Psoas muscle (tissue), 7 donors: ENCODE measurements at regions not wholly inside any gene's neighbourhood (a gene's known extent, or its start where the extent isn't known, plus 50 kb on each side); places are given as distances from the start of the nearest gene placed in this dataset.

Experiments
- ATAC-seq, 4 donors: fragments of 200-7000 bp; cut with Tn5 transposase; one replicate each; pipeline ENCODE4 v1.9.1; 2020; ENCODE audit warnings: moderate library complexity in 3 of 4, mild to moderate bottlenecking in 2 of 4
- DNase-seq, 2 donors: peaks; one replicate each; pipeline ENCODE4 v3.0.0-alpha.2; 2020
- H3K27ac ChIP-seq: fragments of 200-600 bp; one replicate; pipeline ENCODE4 v1.8.0; 2022
- H3K27me3 ChIP-seq, 3 donors: fragments of 200-600 bp in 1 of 3; one replicate each; pipeline versions ENCODE4 v1.6.1 to v1.8.0; 2013 to 2022; ENCODE audit warnings: low read length in 2 of 3, mild to moderate bottlenecking in 2 of 3, moderate library complexity in 1 of 3; ENCODE audit not compliant: insufficient read depth in 3 of 3
- H3K36me3 ChIP-seq, 2 donors: fragments of 200-600 bp in 1 of 2; one replicate each; pipeline versions ENCODE4 v1.6.1 to v1.8.0; 2013 to 2022; ENCODE audit warnings: low read depth in 1 of 2, mild to moderate bottlenecking in 1 of 2, moderate library complexity in 1 of 2; ENCODE audit not compliant: insufficient read depth in 1 of 2
- H3K4me1 ChIP-seq: fragments of 200-600 bp; one replicate; pipeline ENCODE4 v1.8.0; 2022
- H3K4me3 ChIP-seq: fragments of 200-600 bp; one replicate; pipeline ENCODE4 v1.8.0; 2022; ENCODE audit warnings: mild to moderate bottlenecking
- H3K9me3 ChIP-seq: fragments of 200-600 bp; one replicate; pipeline ENCODE4 v1.8.0; 2022
- CTCF ChIP-seq: fragments of 200-600 bp; IDR thresholded peaks from one replicate; pipeline ENCODE4 v1.8.0; 2022; ENCODE audit warnings: antibody characterized with exemption
- WGBS, 3 donors: extraction: QIAGEN DNeasy Blood & Tissue Kit; methylation state at CpG; one replicate each; pipeline versions ENCODE4 v1.1.6 to v1.1.7; 2013; 5-methylcytosine and 5-hydroxymethylcytosine counted together
- intact Hi-C, 2 donors: fragments of 100-400 bp; cut with DNase I; formaldehyde crosslinking; loops; one replicate each; pipeline versions ENCODE4 v1.11.0 to v1.14.2; 2022
- donor health status: healthy with polysubstance abuse.
- donor health status: DM: no; HTN: no; CAD: no; lungs with moderate emphysema.
- donor health status: Bipolar disorder and iron deficiency.
- donor health status: healthy.
- donor health status: DM: yes; HTN: yes; CAD: no.
- donor health status: DM: no; HTN: no; CAD: no.
- donor health status: DM: yes; HTN: yes; CAD: no.

GRCh38 chr13:50671497-50671850, 172.0 kb downstream of the DLEU7 start:
- intact Hi-C loops: no loop called here
- TF ChIP-seq CTCF: no peak
- H3K4me3 ChIP-seq: no peak overlapping the region
- no peaks in the 10 kb centered on the region for H3K9me3 ChIP-seq
- H3K27ac ChIP-seq: no peak overlapping the region
- peaks cover 5% of the 10 kb centered on the region for H3K4me1 ChIP-seq
- WGBS, 3 donors: 67 to 74% (median 73%) methylated on average over 3 of the region's 3 CpGs
- H3K36me3 ChIP-seq: no peaks in the 10 kb centered on the region
- H3K27me3 ChIP-seq: no peaks in the 10 kb centered on the region
- DNase-seq: no peak
- ATAC-seq: no peak

GRCh38 chr13:50672025-50672424, 171.5 kb downstream of the DLEU7 start:
- DNase-seq (no peak), ATAC-seq (no peak)
- intact Hi-C loops: no loop called here
- H3K9me3 ChIP-seq: no peaks in the 10 kb centered on the region
- H3K4me1 ChIP-seq: peaks cover 5% of the 10 kb centered on the region
- no peaks in the 10 kb centered on the region for H3K27me3 ChIP-seq
- no peak overlapping the region for H3K4me3 ChIP-seq
- H3K27ac ChIP-seq: no peak overlapping the region
- no peaks in the 10 kb centered on the region for H3K36me3 ChIP-seq
- no peak for TF ChIP-seq CTCF

DNA sequence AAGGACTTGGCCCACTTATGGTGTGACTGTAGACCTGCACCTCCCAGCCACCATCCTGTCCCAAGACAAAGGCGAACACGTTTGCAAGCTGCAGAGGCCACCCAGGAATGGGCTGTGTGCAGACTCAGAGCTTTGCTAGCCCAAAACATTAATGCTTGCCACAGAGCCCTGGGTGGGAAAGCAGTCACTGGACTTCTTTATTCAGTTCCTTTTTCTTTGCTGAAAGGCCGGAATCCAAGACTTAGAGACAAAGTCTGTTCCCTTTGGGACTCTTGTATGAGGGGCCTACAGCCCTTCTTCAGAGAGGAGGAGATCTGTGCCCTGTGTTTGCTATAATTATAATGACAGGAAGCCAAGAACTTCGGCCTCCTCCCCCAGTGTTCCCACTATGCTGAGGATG, 167.8 kb downstream of the DLEU7 start:
- DNase-seq (no peak), ATAC-seq (no peak)
- H3K36me3 ChIP-seq: no peaks in the 10 kb centered on the region
- WGBS, 3 donors: 73 to 83% (median 77%) methylated on average over 4 of the region's 4 CpGs
- peaks cover 10% of the 10 kb centered on the region for H3K4me1 ChIP-seq
- H3K4me3 ChIP-seq: no peak overlapping the region
- H3K27ac ChIP-seq: no peak overlapping the region
- H3K27me3 ChIP-seq: no peaks in the 10 kb centered on the region
- H3K9me3 ChIP-seq: no peaks in the 10 kb centered on the region
- intact Hi-C loops: no loop called here
- no peak for TF ChIP-seq CTCF

- H3K36me3 ChIP-seq: no peaks in the 10 kb centered on the region
- intact Hi-C loops: no loop called here
- H3K9me3 ChIP-seq: no peaks in the 10 kb centered on the region
- no peaks in the 10 kb centered on the region for H3K27me3 ChIP-seq
- H3K4me1 ChIP-seq: peaks cover 5% of the 10 kb centered on the region
- no peak for TF ChIP-seq CTCF
- DNase-seq (no peak), ATAC-seq (no peak)
- WGBS, 3 donors: 69 to 71% (median 71%) methylated on average over 1 of the region's 1 CpG
- no peak overlapping the region for H3K27ac ChIP-seq
- no peak overlapping the region for H3K4me3 ChIP-seq
Observed at GRCh38 chr13:50676602-50677001, 166.9 kb downstream of the DLEU7 start.

- ATAC-seq (no peak), DNase-seq (no peak)
- WGBS, 3 donors: 88 to 89% (median 88%) methylated on average over 5 of the region's 5 CpGs
- Histone ChIP-seq H3K36me3 (no peaks in the 10 kb centered on the region), H3K9me3 (no peaks in the 10 kb centered on the region), H3K27me3 (no peaks in the 10 kb centered on the region), H3K4me1 (peaks cover 5% of the 10 kb centered on the region), H3K27ac (no peak overlapping the region), H3K4me3 (no peak overlapping the region)
- intact Hi-C loops: no loop called here
- no peak for TF ChIP-seq CTCF
Observed at GRCh38 chr13:50677258-50677657, 166.2 kb downstream of the DLEU7 start.
